Left forelimb (tissue), 1 donor: ENCODE measurements at regions not wholly inside any gene's neighbourhood (a gene's known extent, or its start where the extent isn't known, plus 50 kb on each side); places are given as distances from the start of the nearest gene placed in this dataset.
"Not testable (repeated sequence)": the region's sequence is repeated elsewhere in the genome, so short reads cannot be mapped to it uniquely, and the experiment has no call there.

Source experiments
- DNase-seq: peaks from one replicate; pipeline ENCODE4 v3.0.0-alpha.2; 2018; ENCODE audit warnings: low spot score

DNA sequence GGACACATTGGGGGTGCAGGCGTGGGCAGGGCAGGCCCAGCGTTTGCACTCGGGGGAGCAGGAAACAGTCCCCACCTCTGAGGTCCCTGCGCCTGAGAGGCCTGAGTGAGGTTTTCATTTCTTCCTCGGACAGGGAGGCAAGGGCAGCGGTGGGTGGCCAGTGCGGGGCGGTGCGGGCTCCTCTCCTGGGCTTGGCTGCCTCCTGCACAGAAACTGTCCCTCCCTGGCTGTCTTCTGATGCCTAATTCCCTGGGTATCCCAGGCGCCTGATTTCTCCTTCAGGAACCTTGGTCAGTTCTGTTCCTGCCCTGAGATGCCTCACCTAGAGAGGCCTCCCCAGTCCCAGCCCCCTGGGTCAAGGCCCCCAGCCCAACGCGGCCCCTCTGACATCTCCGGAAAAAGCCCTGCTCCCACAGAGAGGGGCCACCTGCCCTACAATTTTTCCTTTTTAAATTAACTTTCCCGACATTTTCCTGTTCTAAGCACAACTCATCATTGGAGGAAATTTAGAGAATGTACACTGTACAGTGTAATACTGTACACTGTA is 260.3 kb downstream of the ADGRD1 start:
- no peak for DNase-seq

GRCh38 chr12:131214936-131215335 is 261.2 kb downstream of the ADGRD1 start:
- not testable (repeated sequence) for DNase-seq

GRCh38 chr12:131216587-131216986 is 262.9 kb downstream of the ADGRD1 start:
- not testable (repeated sequence) for DNase-seq

GRCh38 chr12:131217024-131217586 is 263.4 kb downstream of the ADGRD1 start:
- DNase-seq: no peak

DNA sequence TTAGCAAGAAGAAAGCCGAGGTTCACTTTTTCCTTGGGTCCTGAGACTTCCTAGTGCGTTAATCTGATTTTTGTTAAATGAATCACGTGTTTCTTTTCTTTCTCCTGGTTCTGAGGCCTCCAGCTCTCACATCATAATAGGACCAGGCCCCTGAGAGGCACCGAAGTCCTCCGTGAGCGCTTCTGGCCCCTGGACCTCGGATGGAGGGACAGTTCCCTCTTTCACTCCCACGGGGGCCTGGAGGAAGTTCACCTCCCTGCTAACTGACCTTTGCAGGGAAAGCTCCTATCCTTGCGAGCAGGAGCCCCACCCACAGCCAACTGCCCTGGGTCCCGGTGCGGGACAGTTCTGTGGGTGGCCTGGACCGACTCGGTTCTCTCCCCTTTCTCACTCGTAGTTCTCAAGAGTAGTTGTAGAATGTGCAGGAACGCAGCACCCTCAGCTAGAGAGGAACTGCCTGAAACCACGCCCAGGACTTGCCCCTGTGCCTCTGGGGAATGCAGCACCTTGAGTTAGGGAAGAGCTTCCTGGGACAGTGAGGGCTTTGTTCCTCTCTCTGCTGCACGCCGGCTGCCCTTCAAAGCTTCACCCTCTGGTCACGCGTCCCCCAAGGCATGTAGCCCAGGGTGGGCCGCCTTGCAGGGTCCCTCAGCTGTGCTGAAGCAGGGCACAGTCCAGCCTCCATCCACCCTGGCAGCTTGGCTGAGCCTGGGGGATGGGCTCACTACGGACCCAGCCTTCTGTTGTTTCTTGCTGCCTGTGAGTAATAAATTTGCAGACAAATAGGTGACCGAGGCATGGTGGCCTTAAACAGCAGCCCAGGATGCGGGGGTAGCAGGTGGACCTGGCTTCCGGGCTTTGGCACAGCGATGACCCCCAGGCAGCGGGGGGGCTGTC is 264.6 kb downstream of the ADGRD1 start:
- DNase-seq: no peak

- DNase-seq: no peak
Observed at GRCh38 chr12:131218923-131219669, 265.4 kb downstream of the ADGRD1 start.

GRCh38 chr12:131219670-131220330 is 266.1 kb downstream of the ADGRD1 start:
- DNase-seq: no peak

DNA sequence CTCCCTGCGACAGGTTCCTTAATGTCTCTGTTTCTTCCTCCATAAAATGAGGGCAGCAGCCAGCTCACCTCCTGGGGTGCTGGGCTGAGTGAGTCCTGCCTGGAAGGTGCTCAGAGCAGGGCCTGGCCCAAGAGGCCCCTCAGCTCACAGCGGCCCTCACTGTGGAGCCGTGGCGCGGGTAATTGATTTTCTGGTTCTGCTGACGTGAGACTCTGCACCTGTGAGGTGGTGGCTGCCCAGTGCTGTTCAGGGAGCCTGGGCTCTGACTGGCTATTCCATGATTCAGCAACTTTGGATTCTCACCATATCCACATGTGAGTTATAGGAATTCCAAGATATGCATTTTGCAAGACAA is 266.6 kb downstream of the ADGRD1 start:
- no peak for DNase-seq

DNA sequence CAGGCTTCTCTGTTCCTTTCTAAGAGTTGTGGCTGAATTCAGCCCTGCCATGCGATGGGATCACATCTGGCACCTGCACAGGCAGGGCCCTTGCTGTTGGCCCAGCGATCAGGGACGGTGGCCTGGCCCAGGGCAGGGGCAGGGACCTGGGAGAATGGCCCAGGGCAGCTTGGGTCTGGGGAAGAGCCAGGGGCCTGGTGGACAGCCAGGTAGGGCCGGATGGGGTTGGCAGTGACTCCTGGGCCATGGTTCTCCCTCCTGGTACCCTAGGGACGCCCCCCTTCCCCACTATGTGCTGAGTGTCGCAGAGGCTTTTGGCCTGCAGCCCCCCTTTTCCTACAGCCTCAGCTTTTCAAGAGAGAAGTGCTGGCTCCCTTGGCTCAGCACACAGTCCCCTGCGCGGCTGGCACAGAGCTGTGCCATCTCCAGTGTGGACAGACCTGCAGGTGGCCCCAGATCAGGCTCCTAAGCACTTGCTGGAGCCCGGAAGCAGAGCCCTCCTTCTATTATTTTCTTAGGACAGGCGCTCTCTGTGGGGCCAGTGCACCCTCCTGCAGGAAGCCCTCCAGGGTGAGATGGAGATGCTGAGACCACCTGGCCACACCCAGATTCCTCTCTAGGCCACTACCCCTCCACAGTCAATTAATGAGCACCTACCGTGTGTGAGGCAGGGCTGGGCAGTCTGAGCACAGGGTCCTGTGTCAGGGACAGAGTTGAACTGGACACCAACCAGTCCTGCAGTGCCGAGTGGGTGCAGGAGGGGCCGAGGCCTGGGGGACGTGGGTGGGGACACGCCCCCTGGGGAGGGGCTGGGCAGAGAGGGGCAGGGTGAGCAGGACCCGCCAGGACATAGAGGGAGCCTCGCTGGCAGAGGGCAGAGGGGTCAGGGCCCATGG is 267.6 kb downstream of the ADGRD1 start:
- no peak for DNase-seq

DNA sequence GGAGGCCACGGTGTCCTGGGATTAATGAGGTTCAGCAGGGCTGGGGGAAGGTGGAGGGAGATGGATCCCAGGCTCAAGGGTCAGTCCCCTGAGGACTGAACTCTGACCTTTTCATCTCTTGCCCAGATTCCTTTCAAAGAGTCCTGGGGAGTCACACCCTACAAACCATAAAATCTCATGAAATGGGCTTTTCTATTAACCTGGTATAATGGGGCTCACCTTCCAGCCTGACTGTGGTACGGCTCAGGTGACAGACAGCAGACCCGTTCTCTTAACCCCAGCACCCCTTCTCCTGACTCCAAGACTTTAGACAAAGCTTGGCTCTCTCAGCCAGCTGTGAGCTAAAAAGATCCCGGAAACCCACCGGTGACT is 268.2 kb downstream of the ADGRD1 start:
- no peak for DNase-seq

GRCh38 chr12:131222329-131223139 is 268.8 kb downstream of the ADGRD1 start:
- no peak for DNase-seq

DNA sequence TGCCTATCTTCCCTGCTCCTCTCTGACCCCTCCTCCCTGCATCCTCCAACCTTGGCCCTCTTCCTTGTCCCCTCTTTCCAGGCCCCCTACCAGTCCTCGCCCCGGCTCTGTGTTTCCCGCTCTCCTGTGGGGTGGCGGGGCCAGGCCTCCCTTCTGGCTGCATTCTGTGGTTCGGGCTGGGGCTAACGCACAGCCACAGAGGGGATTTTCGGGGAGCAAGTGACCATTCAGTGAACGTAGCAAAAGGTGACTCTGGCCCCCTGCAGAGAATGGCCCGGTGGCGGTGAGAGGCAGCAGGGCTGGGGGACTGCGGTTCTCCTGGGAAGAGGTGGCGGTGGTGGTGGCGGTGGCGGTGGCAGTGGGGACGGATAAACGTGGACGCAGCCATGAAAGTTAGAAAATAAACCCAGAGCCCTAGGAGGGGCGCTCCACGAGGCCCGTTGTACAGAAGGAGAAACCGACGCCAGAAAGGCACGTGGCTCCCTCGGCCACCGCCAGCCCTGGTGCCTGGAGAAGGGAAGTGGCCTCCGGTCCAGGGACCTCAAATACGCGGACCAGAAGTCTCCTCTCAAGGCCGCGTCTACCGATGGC is 269.6 kb downstream of the ADGRD1 start:
- DNase-seq: no peak

DNA sequence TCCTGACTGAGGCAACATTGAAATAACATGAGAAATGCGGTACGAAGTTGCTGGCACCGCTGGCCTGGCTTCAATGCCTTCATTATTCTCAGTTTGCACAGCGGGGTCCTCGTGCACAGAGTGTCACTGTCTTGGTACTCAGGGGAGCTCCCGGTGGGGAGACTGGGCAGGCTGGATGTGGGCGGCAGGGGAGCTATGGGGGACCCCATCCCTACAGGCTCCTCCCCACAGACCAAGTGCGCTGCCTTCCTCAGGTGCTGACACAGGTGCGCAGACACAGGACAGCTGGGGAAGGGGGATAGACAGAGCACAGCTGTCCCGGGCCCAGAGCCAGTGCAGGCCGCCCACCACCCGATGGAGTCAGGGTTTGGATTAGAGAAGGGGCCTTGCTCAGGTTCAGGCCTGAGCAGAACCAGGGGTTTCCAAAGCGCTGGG is 270.1 kb downstream of the ADGRD1 start:
- DNase-seq: no peak

DNA sequence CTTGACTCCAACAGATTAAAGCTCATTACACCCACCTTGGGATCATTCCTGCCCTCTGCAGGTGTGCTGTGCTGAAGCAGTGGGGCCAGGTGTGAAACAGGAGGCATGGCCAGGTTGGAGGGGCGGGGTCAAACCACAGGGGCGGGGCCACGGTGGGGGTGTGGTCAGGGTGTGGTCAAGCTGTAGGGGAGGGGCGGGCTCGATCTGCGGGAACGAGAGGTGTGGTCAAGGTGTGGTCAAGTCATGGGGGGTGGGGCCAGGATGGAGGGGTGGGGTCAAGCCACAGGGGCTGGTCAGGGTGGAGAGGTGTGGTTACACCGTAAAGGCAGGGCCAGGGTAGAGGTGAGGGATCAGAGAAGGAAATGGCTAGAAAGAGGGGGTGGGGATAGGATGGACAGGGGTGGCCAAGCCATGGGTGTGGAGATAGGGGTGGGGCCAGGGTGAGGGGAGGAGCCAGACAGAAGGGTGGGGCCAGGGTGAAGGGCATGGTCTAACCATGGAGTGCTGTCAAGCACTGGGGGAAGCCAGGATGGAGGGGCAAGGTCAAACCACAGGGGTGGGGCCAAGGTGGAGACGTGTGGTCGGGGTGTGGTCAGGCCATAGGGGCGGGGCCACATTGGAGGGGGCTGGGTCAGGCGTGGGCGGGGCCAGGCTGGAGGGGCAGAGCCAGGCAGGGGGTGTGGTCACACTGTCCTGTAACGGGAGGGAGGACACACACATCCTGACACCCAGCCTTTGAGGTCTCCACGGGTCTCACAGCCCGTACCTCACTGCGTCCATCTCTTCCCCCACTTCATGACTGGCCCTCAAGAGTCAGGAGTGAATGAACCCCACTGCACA is 270.7 kb downstream of the ADGRD1 start:
- DNase-seq: not testable (repeated sequence)

GRCh38 chr12:131225066-131225380 is 271.3 kb downstream of the ADGRD1 start:
- DNase-seq: not testable (repeated sequence)

DNA sequence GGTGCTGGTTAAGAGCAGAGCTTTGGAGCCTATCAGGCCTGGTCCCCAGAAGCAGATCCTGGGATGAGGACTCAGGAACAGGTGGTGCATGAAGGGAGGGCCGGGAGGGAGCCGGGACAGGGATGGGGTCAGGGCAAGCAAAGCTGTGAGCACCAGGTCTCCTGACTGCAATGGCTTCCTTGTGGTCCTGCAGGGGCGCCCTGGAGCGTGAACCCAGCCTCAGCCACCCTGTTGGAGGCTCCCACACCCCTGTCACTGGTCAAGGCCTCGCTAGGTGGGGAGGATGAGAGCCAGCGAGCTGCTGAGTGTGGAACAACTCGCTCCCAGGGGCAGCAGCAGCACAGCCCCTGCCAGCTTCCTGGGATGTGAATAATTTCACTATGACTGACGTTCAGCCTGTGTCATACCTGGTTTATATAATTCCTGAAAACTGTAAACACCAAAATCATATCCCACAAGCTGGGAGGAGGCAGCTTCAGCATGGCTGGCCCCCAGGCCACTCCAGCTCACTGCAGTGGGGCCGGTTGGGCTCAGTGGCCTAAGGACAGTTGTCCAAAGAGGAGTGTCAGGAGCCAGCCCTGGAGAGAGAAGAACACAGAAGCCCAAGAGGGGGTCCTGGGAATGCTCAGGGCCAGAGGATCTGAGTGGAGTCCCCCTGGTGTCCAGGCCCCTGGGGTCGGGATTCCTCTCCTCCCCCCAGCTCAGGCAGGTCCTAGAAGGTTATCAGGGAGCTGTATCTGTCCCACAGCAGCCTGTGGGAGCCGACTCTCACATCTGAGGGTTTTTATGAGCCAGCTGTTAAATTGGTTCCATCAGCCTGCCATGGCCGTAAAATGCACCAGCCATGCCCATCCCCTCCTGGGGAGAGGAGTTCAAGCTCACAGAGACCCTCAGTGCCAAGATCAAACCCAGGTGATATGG is 272.9 kb downstream of the ADGRD1 start:
- DNase-seq: no peak

DNA sequence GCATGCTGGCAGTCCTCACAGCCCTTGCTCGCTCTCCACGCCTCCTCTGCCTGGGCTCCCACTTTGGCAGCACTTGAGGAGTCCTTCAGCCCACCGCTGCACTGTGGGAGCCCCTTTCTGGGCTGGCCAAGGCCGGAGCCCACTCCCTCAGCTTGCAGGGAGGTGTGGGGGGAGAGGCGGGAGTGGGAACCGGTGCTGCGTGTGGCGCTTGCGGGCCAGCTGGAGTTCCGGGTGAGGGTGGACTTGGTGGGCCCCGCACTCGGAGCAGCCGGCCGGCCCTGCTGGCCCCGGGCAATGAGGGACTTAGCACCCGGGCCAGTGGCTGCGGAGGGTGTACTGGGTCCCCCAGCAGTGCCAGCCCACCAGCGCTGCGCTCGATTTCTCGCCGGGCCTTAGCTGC is 273.9 kb downstream of the ADGRD1 start:
- not testable (repeated sequence) for DNase-seq

GRCh38 chr12:131229079-131229425 is 275.3 kb downstream of the ADGRD1 start:
- not testable (repeated sequence) for DNase-seq
